HG03066 (cell line): ENCODE measurements at regions not wholly inside any gene's neighbourhood (a gene's known extent, or its start where the extent isn't known, plus 50 kb on each side); places are given as distances from the start of the nearest gene placed in this dataset.
A peak's percentile ranks its signal among the peaks of the same experiment; 100 is the strongest.
"Not testable (repeated sequence)": the region's sequence is repeated elsewhere in the genome, so short reads cannot be mapped to it uniquely, and the experiment has no call there.

ENCODE experiments used
- ATAC-seq: cut with Tn5 transposase; IDR thresholded peaks from one replicate; pipeline ENCODE4 v1.9.1; 2021; ENCODE audit warnings: low read depth; ENCODE audit not compliant: unreplicated experiment

GRCh38 chr10:52967806-52968795 lies 195.5 kb upstream of the MBL2 start:
- ATAC-seq = no peak

GRCh38 chr10:52966904-52967303 lies 194.3 kb upstream of the MBL2 start:
- ATAC-seq = no peak

GRCh38 chr10:52965938-52966401 lies 193.4 kb upstream of the MBL2 start:
- ATAC-seq = peak; percentile 97

GRCh38 chr10:52965509-52965908 lies 192.9 kb upstream of the MBL2 start:
- no peak for ATAC-seq

DNA sequence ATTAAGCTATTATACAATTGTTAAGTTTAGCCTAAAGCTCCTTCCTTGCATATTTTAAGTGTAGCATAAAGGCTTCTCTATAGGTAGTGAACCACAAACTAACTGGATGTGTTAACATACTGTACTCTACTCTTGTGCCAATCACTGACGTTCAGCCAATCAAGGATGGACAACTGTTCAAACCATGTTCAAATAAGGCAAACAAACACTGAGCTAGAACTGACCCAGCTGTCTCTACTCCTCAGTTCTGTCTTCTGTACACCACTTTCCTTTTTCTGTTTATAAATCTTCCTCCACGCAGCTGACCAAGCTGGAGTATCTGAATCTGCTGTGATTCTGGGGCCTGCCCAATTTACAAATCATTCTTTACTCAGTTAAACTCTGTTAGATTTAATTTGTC lies 188.7 kb upstream of the MBL2 start:
- ATAC-seq = no peak

DNA sequence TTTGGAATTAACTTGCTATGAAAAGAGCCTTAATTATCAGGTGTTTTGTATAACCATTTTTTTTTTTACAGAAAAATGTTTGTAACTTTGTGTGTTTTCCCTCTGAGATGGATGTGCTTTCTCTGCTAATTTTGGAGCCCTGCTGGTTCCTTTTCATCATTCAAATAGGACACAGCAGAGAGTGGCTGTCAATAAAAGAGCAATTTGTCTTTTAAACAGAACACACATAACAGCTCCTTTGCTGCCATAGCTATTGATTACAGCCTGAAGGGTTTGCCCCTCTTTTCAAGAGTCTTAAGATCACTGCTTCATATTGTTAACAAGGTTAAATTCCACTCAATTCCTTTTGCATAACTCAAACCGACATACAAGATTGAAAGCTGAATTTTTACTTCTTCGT lies 187.2 kb upstream of the MBL2 start:
- no peak for ATAC-seq

DNA sequence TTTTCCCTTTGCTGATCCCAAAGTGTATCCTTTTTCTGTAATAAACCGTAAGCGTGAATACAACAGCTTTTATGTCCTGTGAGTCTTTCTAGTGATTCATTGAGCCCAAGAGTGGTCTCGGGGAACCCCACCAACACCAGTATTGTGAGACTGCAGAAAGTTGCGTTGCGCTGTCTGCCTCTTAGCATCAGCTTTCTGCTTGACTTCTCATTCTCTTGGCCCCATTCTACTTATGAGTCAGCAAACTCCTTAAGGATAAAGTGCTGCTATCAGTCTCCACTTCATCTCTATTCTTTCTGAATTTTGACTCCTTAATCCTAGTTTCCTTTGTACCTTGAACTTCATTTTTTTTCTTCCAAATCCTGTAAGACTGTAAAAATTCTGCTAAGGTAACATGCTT lies 184.3 kb upstream of the MBL2 start:
- ATAC-seq = no peak

DNA sequence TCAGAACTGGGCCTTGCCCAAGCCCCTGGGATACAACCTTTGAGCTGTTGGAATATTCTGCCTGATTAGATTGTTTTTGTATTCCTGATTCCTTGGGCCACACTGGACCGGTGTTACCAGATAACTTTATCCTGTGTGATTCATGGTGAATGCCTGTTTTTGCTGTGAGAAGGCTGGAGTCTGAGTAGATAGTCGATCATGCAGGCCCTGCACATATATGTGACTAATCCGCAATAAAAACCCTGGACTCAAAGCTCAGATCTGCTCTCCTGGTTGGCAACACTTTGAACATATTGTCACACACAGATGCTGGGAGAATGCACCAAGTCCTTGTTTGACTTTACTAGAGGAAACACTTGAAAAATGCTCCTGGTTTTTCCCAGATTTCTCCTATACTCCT lies 183.9 kb upstream of the MBL2 start:
- no peak for ATAC-seq

- no peak for ATAC-seq
These were observed 182.8 kb upstream of the MBL2 start for GRCh38 chr10:52955337-52955736.

DNA sequence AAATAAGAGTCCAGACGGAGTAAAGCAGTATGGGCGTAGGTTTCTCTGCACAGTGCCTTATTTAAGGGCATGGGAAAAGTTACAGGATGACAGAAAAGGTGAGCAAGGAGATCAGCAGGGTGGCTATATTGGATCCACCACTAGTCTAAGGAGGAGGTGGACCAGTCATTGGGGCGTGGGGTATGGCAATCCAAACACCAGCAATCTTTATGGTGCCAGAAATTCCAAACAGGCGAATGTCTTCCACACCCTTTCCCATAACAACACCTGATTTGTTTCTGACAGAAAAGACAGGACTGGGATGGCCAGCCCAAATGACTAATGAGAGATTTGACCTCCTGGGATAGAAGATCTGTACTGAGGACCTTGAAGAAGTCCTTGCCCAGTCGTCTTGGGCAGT lies 181.8 kb upstream of the MBL2 start:
- ATAC-seq = no peak

DNA sequence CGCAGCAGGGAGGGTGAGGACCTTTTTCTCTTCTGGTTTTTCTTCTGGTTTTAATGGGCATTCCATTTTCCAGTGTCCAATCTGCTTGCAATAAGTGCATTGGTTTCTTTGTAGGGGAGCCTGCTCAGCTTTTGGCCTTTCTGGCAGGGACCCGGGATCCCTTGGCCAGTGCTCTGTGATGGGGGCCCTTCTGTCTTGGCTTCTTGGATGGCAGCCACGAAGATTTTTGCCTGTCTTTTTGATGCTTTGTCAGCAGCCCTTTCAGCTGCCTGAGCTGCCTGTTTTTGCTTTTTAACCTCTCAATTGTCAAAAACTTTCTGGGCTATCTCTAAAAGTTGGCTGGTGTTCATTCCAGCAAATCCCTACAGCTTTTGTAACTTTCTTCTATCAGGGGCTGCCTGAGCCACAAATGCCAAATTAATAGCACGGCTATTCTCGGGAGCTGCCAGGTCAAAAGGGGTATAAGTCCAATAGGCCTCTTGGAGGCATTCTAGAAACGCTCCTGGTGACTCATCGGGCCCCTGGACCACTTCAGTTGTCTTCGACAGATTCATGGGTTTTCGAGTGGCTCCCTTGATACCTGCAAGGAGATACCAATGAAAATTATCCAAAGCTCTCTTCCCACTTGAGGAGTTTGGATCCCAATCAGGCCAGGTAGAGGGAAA lies 179.9 kb upstream of the MBL2 start:
- ATAC-seq = no peak

DNA sequence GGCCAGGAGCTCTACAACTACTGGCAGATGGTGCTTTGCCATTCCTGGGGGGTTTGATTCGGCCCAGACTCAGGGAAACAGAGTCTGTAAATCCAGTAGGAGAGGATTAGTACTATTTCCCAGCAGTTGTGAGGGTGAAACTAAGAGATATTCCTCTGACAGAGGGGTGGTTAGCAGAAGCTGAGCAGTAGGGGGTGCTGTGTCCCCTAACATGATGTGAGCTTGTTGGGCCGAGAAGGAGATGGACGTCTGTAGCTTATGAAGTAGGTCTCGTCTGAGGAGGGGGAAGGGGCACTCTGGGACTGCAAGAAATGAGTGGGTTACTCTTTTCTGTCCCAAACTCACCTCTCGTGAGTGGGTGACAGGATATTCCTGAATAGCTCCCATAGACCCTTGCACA lies 179.2 kb upstream of the MBL2 start:
- peak; percentile 88 for ATAC-seq

DNA sequence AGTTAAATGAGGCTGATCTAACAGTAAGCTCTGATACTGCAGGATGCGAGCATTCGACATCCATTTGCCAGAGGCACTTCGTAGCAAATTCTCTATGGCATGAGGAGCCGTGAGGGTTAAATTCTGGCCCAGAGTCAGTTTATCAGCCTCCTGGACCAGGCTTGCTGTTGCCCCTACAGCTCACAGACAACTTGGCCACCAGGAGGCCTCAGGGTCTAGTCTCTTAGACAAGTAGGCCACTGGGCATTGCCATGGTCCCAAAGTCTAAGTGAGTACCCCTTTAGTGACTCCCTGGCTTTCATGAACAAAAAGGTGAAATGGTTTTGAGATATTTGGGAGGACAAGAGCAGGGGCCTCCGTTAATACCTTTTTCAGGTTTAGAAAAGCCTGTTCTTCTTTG lies 178.0 kb upstream of the MBL2 start:
- ATAC-seq = no peak

GRCh38 chr10:52949899-52950298 lies 177.3 kb upstream of the MBL2 start:
- ATAC-seq = no peak

- ATAC-seq = no peak
These were observed 173.9 kb upstream of the MBL2 start for GRCh38 chr10:52946486-52946885.

GRCh38 chr10:52945521-52945920 lies 172.9 kb upstream of the MBL2 start:
- not testable (repeated sequence) for ATAC-seq

DNA sequence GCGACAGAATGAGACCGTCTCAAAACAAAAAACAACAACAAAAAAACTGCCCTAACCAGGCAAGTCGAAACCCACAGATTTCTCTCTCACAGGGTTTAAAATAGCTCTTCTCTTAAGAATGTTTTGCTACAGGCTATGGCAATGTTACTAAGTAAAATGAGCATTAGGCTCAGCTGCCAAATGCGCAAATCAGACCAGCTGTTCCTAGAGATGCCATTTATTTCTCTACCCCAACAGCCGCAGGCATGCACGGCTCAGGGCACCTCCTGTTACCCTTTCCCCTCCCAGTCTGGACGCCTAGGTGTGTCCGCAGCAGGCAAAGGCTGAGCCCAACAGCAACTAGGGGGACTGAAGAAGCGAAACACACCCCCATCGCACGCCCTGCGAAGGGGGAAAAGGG lies 168.3 kb upstream of the MBL2 start:
- ATAC-seq = no peak

DNA sequence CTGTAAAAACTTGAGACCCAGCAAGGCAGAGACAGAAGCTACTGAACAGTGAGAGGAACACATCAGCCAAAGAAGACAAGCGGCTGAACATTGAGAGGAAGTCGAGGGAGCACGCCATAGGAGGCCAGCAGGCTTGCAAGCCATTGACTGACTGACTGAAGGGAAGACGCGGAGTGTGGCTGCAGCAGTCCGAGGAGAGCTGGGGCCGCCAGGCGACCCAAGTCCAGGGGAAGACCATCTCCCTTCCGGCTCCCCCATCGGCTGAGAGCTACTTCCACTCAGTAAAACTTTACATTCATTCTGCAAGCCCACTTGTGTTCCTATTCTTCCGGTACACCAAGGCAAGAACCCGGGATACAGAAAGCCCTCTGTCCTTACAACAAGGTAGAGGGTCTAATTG lies 167.3 kb upstream of the MBL2 start:
- ATAC-seq = no peak

- no peak for ATAC-seq
These were observed 161.2 kb upstream of the MBL2 start for GRCh38 chr10:52933748-52934147.

GRCh38 chr10:52927678-52928077 lies 155.1 kb upstream of the MBL2 start:
- ATAC-seq = no peak

- no peak for ATAC-seq
These were observed 150.9 kb upstream of the MBL2 start for GRCh38 chr10:52923520-52923919.
